NB4 (cell line): ENCODE measurements at regions not wholly inside any gene's neighbourhood (a gene's known extent, or its start where the extent isn't known, plus 50 kb on each side); places are given as distances from the start of the nearest gene placed in this dataset.

Experiments
- DNase-seq: peaks from one replicate; pipeline ENCODE4 v3.0.0; 2010; ENCODE audit warnings: low read depth
- H3K4me3 ChIP-seq: one replicate; pipeline ENCODE4 v1.5.1; 2011; ENCODE audit warnings: mild to moderate bottlenecking, low read depth, low read length, moderate library complexity
- CTCF ChIP-seq: IDR thresholded peaks from one replicate; pipeline ENCODE4 v1.5.1; 2012; ENCODE audit warnings: low read depth, low read length
- MAX ChIP-seq: IDR thresholded peaks from 2 replicates; pipeline ENCODE4 v1.6.1; 2011; ENCODE audit warnings: low read depth, low read length
- MYC ChIP-seq: IDR thresholded peaks from 2 replicates; pipeline ENCODE4 v1.6.1; 2011; ENCODE audit warnings: low read depth, low read length
- POLR2A ChIP-seq: IDR thresholded peaks from 2 replicates; pipeline ENCODE4 v1.6.1; 2011; ENCODE audit warnings: mild to moderate bottlenecking; ENCODE audit not compliant: insufficient read length; ENCODE audit errors: extremely low read depth

- DNase-seq, result no peak
- no peak overlapping the region for H3K4me3 ChIP-seq
- TF ChIP-seq MYC (no peak), MAX (no peak), POLR2A (no peak), CTCF (no peak)
Observed at GRCh38 chr3:107063351-107063750, 313.9 kb upstream of the CCDC54 start.

GRCh38 chr3:107064405-107065060 lies 312.7 kb upstream of the CCDC54 start:
- TF ChIP-seq POLR2A (no peak), MAX (no peak; the same call in 1 of the 2 replicates), MYC (0 out of 2 replicates have a peak, but pooled peaks have one; percentile 30), CTCF (peak; percentile 84)
- DNase-seq, result peak; percentile 72
- no peak overlapping the region for H3K4me3 ChIP-seq

GRCh38 chr3:107065094-107065861 lies 312.0 kb upstream of the CCDC54 start:
- H3K4me3 ChIP-seq, result no peak overlapping the region
- no peak for DNase-seq
- TF ChIP-seq MYC (no peak), POLR2A (no peak), CTCF (no peak), MAX (no peak)

GRCh38 chr3:107067421-107067820 lies 309.8 kb upstream of the CCDC54 start:
- DNase-seq, result no peak
- no peak overlapping the region for H3K4me3 ChIP-seq
- no peak for TF ChIP-seq MAX
- no peak for TF ChIP-seq MYC
- TF ChIP-seq POLR2A, result no peak
- TF ChIP-seq CTCF, result no peak

GRCh38 chr3:107068980-107069379 lies 308.3 kb upstream of the CCDC54 start:
- peak; percentile 79 for DNase-seq
- no peak overlapping the region for H3K4me3 ChIP-seq
- TF ChIP-seq MAX (no peak), MYC (no peak), POLR2A (no peak), CTCF (no peak)
